ENCODE measurements at regions not wholly inside any gene's neighbourhood (a gene's known extent, or its start where the extent isn't known, plus 50 kb on each side); places are given as distances from the start of the nearest gene placed in this dataset.

GRCh38 chr12:29050503-29050902, 98.6 kb upstream of the FAR2 start:
- ChIA-PET CTCF (no interaction called here), POLR2A (no interaction called here)
- Mint-ChIP-seq H3K4me3 (ENCODE audit: unreplicated experiment) (no peak overlapping the region), H3K27ac (ENCODE audit: low read depth, unreplicated experiment) (no peak overlapping the region), H3K27me3 (ENCODE audit: insufficient read depth, unreplicated experiment) (no peaks in the 10 kb centered on the region), H3K36me3 (ENCODE audit: insufficient read depth, unreplicated experiment) (no peaks in the 10 kb centered on the region), H3K4me1 (ENCODE audit: insufficient read depth, unreplicated experiment) (no peaks in the 10 kb centered on the region), H3K9me3 (ENCODE audit: unreplicated experiment) (peaks cover 8% of the 10 kb centered on the region)
- no peak for DNase-seq (ENCODE audit: unreplicated experiment)
- intact Hi-C loops (cut with micrococcal nuclease): no loop called here
- BruUV-seq (replicated peaks): no TSS peak
- no peak for TF ChIP-seq CTCF (IDR thresholded peaks at IDR 0.05; ENCODE audit: unreplicated experiment)

DNA sequence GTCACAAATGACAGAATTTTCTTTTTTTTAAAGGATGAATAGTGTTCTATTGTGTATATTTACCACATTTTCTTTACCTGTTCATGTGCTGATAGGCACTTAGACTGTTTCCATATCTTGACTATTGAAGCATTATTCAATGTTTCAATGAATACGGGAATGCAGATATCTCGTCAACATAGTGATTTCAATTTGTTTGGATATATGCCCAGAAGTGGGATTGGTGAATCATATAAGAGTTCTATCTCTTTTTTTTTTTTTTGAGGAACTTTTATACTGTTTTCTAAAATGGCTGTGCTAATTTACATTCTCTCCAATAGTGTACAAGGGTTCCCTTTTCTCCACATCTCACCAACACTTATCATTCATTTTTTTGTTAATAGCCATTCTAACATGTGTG, 97.9 kb upstream of the FAR2 start:
- BruUV-seq (replicated peaks): no TSS peak
- H3K27ac Mint-ChIP-seq (ENCODE audit: low read depth, unreplicated experiment): no peak overlapping the region
- no peak for TF ChIP-seq CTCF (IDR thresholded peaks at IDR 0.05; ENCODE audit: unreplicated experiment)
- DNase-seq (ENCODE audit: unreplicated experiment): peak; percentile 18
- no peak overlapping the region for H3K4me3 Mint-ChIP-seq (ENCODE audit: unreplicated experiment)
- no peaks in the 10 kb centered on the region for H3K4me1 Mint-ChIP-seq (ENCODE audit: insufficient read depth, unreplicated experiment)
- ChIA-PET POLR2A (no interaction called here), CTCF (no interaction called here)
- H3K9me3 Mint-ChIP-seq (ENCODE audit: unreplicated experiment): peaks cover 8% of the 10 kb centered on the region
- H3K27me3 Mint-ChIP-seq (ENCODE audit: insufficient read depth, unreplicated experiment): no peaks in the 10 kb centered on the region
- no peaks in the 10 kb centered on the region for H3K36me3 Mint-ChIP-seq (ENCODE audit: insufficient read depth, unreplicated experiment)
- intact Hi-C loops (cut with micrococcal nuclease): no loop called here

- no peaks in the 10 kb centered on the region for H3K27me3 Mint-ChIP-seq (ENCODE audit: insufficient read depth, unreplicated experiment)
- H3K36me3 Mint-ChIP-seq (ENCODE audit: insufficient read depth, unreplicated experiment): no peaks in the 10 kb centered on the region
- H3K9me3 Mint-ChIP-seq (ENCODE audit: unreplicated experiment): peaks cover 8% of the 10 kb centered on the region
- BruUV-seq (replicated peaks): no TSS peak
- no peak overlapping the region for H3K27ac Mint-ChIP-seq (ENCODE audit: low read depth, unreplicated experiment)
- POLR2A ChIA-PET: no interaction called here
- intact Hi-C loops (cut with micrococcal nuclease): no loop called here
- no peaks in the 10 kb centered on the region for H3K4me1 Mint-ChIP-seq (ENCODE audit: insufficient read depth, unreplicated experiment)
- DNase-seq (ENCODE audit: unreplicated experiment): peak; percentile 9
- CTCF ChIA-PET: interaction anchor here (0.5 kb wide), 1 partner anchor 1931 kb away, joined by 3 read pairs; no protein-coding TSS in a partner anchor
- no peak overlapping the region for H3K4me3 Mint-ChIP-seq (ENCODE audit: unreplicated experiment)
- TF ChIP-seq CTCF (IDR thresholded peaks at IDR 0.05; ENCODE audit: unreplicated experiment): no peak
These were observed 95.5 kb upstream of the FAR2 start for GRCh38 chr12:29053567-29053966.

- H3K4me1 Mint-ChIP-seq (ENCODE audit: insufficient read depth, unreplicated experiment): no peaks in the 10 kb centered on the region
- H3K36me3 Mint-ChIP-seq (ENCODE audit: insufficient read depth, unreplicated experiment): no peaks in the 10 kb centered on the region
- H3K27me3 Mint-ChIP-seq (ENCODE audit: insufficient read depth, unreplicated experiment): no peaks in the 10 kb centered on the region
- TF ChIP-seq CTCF (IDR thresholded peaks at IDR 0.05; ENCODE audit: unreplicated experiment): no peak
- intact Hi-C loops (cut with micrococcal nuclease): no loop called here
- H3K4me3 Mint-ChIP-seq (ENCODE audit: unreplicated experiment): no peak overlapping the region
- H3K9me3 Mint-ChIP-seq (ENCODE audit: unreplicated experiment): peaks cover 8% of the 10 kb centered on the region
- CTCF ChIA-PET: no interaction called here
- DNase-seq (ENCODE audit: unreplicated experiment): no peak
- POLR2A ChIA-PET: no interaction called here
- no TSS peak for BruUV-seq (replicated peaks)
- H3K27ac Mint-ChIP-seq (ENCODE audit: low read depth, unreplicated experiment): no peak overlapping the region
These were observed 94.0 kb upstream of the FAR2 start for GRCh38 chr12:29054858-29055663.

Data from MCF 10A (cell line).